Right lobe of liver (tissue), 4 donors: ENCODE measurements at regions not wholly inside any gene's neighbourhood (a gene's known extent, or its start where the extent isn't known, plus 50 kb on each side); places are given as distances from the start of the nearest gene placed in this dataset.

Experiments used
- POLR2A ChIP-seq: fragments of 450-650 bp; IDR thresholded peaks from one replicate; pipeline ENCODE4 v1.6.1; 2017; ENCODE audit warnings: antibody characterized with exemption, mild to moderate bottlenecking
- TF ChIP-seq, protein P1 (sequence below), 4 donors: fragments of 200-600 bp in 3 of 4; fragments of 450-650 bp in 1 of 4; IDR thresholded peaks; one replicate each; pipeline versions ENCODE4 v1.5.1 to v1.8.0; 2016 to 2022; ENCODE audit warnings: antibody characterized with exemption in 4 of 4, mild to moderate bottlenecking in 2 of 4
- donor health status: DM: no; HTN: no; CAD: no.
- donor health status: DM: no; HTN: no; CAD: no.
- donor health status: DM: no; HTN: yes; CAD: no.

DNA sequence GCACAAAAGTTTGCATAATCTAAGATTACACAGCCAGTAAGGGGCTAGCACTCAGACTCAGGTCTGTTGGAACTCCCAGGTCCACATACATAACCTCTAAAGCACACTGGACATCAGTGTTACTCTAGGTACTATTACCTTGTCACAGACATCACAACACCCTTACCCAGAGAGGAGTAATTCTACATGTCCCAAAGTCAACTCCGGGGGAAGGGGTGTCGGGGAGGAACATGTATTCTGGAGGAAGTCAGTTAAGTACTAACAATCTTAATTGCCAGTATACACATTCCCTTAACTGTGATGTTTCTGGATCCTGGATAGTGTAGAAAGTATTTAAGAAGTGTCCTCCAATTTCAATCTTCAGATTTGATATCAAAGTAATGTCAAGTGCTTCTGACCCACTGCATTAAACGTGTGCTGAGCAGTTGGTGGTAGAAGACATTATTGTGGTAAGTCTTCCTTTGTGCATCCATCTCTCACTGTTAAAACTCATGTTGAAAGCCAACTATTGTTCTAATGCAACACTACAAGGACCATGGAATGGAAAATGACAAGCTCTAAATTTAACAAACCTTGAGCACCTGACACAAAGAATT lies 155.4 kb downstream of the CRPPA start:
- TF ChIP-seq, protein P1, sequence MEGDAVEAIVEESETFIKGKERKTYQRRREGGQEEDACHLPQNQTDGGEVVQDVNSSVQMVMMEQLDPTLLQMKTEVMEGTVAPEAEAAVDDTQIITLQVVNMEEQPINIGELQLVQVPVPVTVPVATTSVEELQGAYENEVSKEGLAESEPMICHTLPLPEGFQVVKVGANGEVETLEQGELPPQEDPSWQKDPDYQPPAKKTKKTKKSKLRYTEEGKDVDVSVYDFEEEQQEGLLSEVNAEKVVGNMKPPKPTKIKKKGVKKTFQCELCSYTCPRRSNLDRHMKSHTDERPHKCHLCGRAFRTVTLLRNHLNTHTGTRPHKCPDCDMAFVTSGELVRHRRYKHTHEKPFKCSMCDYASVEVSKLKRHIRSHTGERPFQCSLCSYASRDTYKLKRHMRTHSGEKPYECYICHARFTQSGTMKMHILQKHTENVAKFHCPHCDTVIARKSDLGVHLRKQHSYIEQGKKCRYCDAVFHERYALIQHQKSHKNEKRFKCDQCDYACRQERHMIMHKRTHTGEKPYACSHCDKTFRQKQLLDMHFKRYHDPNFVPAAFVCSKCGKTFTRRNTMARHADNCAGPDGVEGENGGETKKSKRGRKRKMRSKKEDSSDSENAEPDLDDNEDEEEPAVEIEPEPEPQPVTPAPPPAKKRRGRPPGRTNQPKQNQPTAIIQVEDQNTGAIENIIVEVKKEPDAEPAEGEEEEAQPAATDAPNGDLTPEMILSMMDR (IDR thresholded peaks at IDR 0.05), result no peak
- TF ChIP-seq POLR2A, result no peak
